Loucy (cell line): ENCODE measurements at regions not wholly inside any gene's neighbourhood (a gene's known extent, or its start where the extent isn't known, plus 50 kb on each side); places are given as distances from the start of the nearest gene placed in this dataset.

Source experiments
- EZH2phosphoT487 ChIP-seq: fragments of 200-600 bp; IDR thresholded peaks from 2 replicates; pipeline ENCODE4 v1.6.1; 2018; ENCODE audit warnings: antibody characterized with exemption, mild to moderate bottlenecking, moderate library complexity, borderline replicate concordance
- TF ChIP-seq, protein P1 (sequence below): fragments of 200-600 bp; sonication (generic); conservative IDR thresholded peaks from 2 replicates; pipeline ENCODE4 v1.5.1; 2014; ENCODE audit warnings: mild to moderate bottlenecking, antibody characterized with exemption, low read length

DNA sequence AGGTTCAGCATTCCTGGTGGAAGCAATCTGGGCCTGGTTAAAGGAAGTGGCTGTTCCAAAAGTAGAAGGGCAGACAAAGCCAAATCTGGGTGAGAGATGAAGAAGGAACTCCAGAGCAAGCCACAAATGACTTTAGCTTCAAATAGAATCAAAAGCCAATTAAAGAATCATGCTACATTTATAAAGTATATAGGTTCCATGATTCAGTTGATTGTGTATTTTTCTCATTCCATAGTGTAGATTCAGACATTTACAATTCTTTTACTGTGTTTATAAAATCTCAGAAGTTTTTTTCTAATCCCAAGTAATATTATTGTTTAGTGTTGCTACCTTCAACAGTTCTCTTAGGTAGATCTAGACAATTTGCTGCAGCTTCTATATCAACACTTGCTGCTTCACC lies 262.0 kb downstream of the PLK2 start:
- TF ChIP-seq, protein P1, sequence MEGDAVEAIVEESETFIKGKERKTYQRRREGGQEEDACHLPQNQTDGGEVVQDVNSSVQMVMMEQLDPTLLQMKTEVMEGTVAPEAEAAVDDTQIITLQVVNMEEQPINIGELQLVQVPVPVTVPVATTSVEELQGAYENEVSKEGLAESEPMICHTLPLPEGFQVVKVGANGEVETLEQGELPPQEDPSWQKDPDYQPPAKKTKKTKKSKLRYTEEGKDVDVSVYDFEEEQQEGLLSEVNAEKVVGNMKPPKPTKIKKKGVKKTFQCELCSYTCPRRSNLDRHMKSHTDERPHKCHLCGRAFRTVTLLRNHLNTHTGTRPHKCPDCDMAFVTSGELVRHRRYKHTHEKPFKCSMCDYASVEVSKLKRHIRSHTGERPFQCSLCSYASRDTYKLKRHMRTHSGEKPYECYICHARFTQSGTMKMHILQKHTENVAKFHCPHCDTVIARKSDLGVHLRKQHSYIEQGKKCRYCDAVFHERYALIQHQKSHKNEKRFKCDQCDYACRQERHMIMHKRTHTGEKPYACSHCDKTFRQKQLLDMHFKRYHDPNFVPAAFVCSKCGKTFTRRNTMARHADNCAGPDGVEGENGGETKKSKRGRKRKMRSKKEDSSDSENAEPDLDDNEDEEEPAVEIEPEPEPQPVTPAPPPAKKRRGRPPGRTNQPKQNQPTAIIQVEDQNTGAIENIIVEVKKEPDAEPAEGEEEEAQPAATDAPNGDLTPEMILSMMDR = no peak
- TF ChIP-seq EZH2phosphoT487 = no peak
